ENCODE measurements at regions not wholly inside any gene's neighbourhood (a gene's known extent, or its start where the extent isn't known, plus 50 kb on each side); places are given as distances from the start of the nearest gene placed in this dataset.

- no peak for TF ChIP-seq POLR2A (IDR thresholded peaks at IDR 0.05)
- no peak for TF ChIP-seq CTCF (IDR thresholded peaks at IDR 0.05)
These were observed 273.9 kb downstream of the MBD2 start for GRCh38 chr18:53950545-53950944.
